ENCODE measurements at regions not wholly inside any gene's neighbourhood (a gene's known extent, or its start where the extent isn't known, plus 50 kb on each side); places are given as distances from the start of the nearest gene placed in this dataset.

DNA sequence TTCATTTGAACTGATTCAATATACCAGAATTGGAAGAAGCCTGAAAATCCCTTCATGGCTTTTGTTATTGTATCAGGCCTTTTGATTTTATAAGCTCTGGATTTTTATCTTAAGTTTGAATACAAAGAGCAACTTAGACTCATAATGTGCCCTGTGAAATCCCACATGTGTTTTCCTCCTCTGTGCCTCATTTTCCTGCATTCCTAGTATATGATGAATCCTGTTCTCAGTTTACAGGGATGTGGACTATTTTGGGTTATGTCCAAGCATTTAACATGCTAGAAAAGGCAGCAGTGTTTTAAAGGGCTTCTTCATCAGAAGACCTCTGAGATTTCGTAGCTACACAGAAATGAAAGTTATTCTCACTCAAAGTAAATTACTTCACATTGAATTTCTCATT, 455.0 kb downstream of the RFPL4B start:
- Histone ChIP-seq H3K9ac (peak overlapping the region; percentile 46), H3F3A (replicated peaks; ENCODE audit: insufficient read depth) (peaks cover 24% of the 10 kb centered on the region), H3K36me3 (replicated peaks in 1 of 2; ENCODE audit: control insufficient read depth in 1 of 2, insufficient read depth in 2 of 2, low read length in 1 of 2) (no peaks in the 10 kb centered on the region), H3K9me3 (no peaks in the 10 kb centered on the region), H3K27me3 (ENCODE audit: insufficient read depth) (no peaks in the 10 kb centered on the region), H3K4me1 (ENCODE audit: control insufficient read depth in 1 of 2, insufficient read depth in 2 of 2, low read depth in 1 of 2, low read length in 1 of 2) (peaks cover 0 to 8% of the 10 kb centered on the region in 2 experiments; a peak in 2 of 4 replicates), H3K9me2 (no peaks in the 10 kb centered on the region), H3K27ac (ENCODE audit: low read depth in 2 of 2, low read length in 1 of 2) (peak overlapping the region; percentile 85 to 89), H4K20me1 (ENCODE audit: insufficient read depth) (no peaks in the 10 kb centered on the region), H3K4me3 (ENCODE audit: low read depth in 2 of 2, low read length in 1 of 2) (no peak overlapping the region), H2AFZ (ENCODE audit: low read depth) (peak overlapping the region; percentile 93), H3K4me2 (peak overlapping the region; percentile 4; the same call in 1 of the 2 replicates), H3K79me2 (ENCODE audit: insufficient read depth) (no peaks in the 10 kb centered on the region)
- TF ChIP-seq MEF2A (IDR thresholded peaks at IDR 0.05; ENCODE audit: borderline replicate concordance, low read depth) (0 out of 2 replicates have a peak, but pooled peaks have one; percentile 6), EP300 (IDR thresholded peaks at IDR 0.05; ENCODE audit: borderline replicate concordance in 1 of 2, low read depth in 1 of 2, low read length in 1 of 2) (peak in 1 of 2 experiments; percentile 77; a peak in 1 of 4 replicates), TCF12 (IDR thresholded peaks at IDR 0.05) (peak; percentile 89), NFIC (IDR thresholded peaks at IDR 0.05; ENCODE audit: borderline replicate concordance) (peak; percentile 83), POLR2AphosphoS5 (IDR thresholded peaks at IDR 0.05; ENCODE audit: low read depth, low read length) (peak; percentile 66; the same call in 1 of the 2 replicates), ELF1 (IDR thresholded peaks at IDR 0.05) (peak; percentile 18; the same call in 1 of the 2 replicates), RXRA (IDR thresholded peaks at IDR 0.05; ENCODE audit: borderline replicate concordance, low read depth) (peak; percentile 14; the same call in 1 of the 2 replicates), TEAD4 (IDR thresholded peaks at IDR 0.05; ENCODE audit: borderline replicate concordance, insufficient read depth) (0 out of 2 replicates have a peak, but pooled peaks have one; percentile 70), CHD2 (IDR thresholded peaks at IDR 0.05; ENCODE audit: low read length, partially characterized antibody) (no peak), RCOR1 (IDR thresholded peaks at IDR 0.05; ENCODE audit: low read length) (no peak), TAF1 (IDR thresholded peaks at IDR 0.05; ENCODE audit: borderline replicate concordance, low read depth, low read length) (peak; percentile 23; the same call in 1 of the 2 replicates), MXI1 (IDR thresholded peaks at IDR 0.05; ENCODE audit: low read depth, low read length) (no peak), JUND (IDR thresholded peaks at IDR 0.05) (peak; percentile 86), FOSL2 (IDR thresholded peaks at IDR 0.05; ENCODE audit: borderline replicate concordance, low read depth) (peak; percentile 78), FOXJ3 (CRISPR knock-in tag; IDR thresholded peaks at IDR 0.05) (no peak), EZH2phosphoT487 (IDR thresholded peaks at IDR 0.05; ENCODE audit: borderline replicate concordance, low read depth) (no peak), NRF1 (IDR thresholded peaks at IDR 0.05; ENCODE audit: low read depth, low read length) (no peak)
- TF ChIP-seq, protein P1, sequence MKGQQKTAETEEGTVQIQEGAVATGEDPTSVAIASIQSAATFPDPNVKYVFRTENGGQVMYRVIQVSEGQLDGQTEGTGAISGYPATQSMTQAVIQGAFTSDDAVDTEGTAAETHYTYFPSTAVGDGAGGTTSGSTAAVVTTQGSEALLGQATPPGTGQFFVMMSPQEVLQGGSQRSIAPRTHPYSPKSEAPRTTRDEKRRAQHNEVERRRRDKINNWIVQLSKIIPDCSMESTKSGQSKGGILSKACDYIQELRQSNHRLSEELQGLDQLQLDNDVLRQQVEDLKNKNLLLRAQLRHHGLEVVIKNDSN (IDR thresholded peaks at IDR 0.05; ENCODE audit: borderline replicate concordance, low read depth) = no peak
- TF ChIP-seq, protein P2, sequence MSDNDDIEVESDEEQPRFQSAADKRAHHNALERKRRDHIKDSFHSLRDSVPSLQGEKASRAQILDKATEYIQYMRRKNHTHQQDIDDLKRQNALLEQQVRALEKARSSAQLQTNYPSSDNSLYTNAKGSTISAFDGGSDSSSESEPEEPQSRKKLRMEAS (IDR thresholded peaks at IDR 0.05; ENCODE audit: low read depth) = peak; percentile 62; the same call in 1 of the 2 replicates
- TF ChIP-seq, protein P3, sequence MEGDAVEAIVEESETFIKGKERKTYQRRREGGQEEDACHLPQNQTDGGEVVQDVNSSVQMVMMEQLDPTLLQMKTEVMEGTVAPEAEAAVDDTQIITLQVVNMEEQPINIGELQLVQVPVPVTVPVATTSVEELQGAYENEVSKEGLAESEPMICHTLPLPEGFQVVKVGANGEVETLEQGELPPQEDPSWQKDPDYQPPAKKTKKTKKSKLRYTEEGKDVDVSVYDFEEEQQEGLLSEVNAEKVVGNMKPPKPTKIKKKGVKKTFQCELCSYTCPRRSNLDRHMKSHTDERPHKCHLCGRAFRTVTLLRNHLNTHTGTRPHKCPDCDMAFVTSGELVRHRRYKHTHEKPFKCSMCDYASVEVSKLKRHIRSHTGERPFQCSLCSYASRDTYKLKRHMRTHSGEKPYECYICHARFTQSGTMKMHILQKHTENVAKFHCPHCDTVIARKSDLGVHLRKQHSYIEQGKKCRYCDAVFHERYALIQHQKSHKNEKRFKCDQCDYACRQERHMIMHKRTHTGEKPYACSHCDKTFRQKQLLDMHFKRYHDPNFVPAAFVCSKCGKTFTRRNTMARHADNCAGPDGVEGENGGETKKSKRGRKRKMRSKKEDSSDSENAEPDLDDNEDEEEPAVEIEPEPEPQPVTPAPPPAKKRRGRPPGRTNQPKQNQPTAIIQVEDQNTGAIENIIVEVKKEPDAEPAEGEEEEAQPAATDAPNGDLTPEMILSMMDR (IDR thresholded peaks at IDR 0.05) = no peak
- TF ChIP-seq, protein P4, sequence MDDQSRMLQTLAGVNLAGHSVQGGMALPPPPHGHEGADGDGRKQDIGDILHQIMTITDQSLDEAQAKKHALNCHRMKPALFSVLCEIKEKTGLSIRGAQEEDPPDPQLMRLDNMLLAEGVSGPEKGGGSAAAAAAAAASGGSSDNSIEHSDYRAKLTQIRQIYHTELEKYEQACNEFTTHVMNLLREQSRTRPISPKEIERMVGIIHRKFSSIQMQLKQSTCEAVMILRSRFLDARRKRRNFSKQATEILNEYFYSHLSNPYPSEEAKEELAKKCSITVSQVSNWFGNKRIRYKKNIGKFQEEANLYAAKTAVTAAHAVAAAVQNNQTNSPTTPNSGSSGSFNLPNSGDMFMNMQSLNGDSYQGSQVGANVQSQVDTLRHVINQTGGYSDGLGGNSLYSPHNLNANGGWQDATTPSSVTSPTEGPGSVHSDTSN (IDR thresholded peaks at IDR 0.05) = peak; percentile 42; the same call in 1 of the 2 replicates
- CTCF ChIA-PET = interaction anchor here (1.2 to 1.5 kb wide), 2 partner anchors 9 to 1057 kb away, joined by 3 to 5 read pairs; no protein-coding TSS in a partner anchor
- no peak for DNase-seq
- POLR2A ChIA-PET = no interaction called here
- WGBS (ENCODE audit: low lambda C conversion rate) = 25% methylated on average over 1 of the region's 1 CpG

All from SK-N-SH (cell line).